ENCODE measurements at regions not wholly inside any gene's neighbourhood (a gene's known extent, or its start where the extent isn't known, plus 50 kb on each side); places are given as distances from the start of the nearest gene placed in this dataset.

GRCh38 chr13:82614086-82614485 lies 1268.2 kb downstream of the SLITRK1 start:
- H3K4me1 ChIP-seq (ENCODE audit: insufficient read depth), result no peaks in the 10 kb centered on the region
- no peak overlapping the region for H3K27ac ChIP-seq (ENCODE audit: low read depth)
- no peak for DNase-seq (ENCODE audit: extremely low spot score)
- 64% methylated on average over 2 of the region's 2 CpGs for WGBS
- no peak overlapping the region for H3K4me3 ChIP-seq (ENCODE audit: low read depth, low read length)
- H3K36me3 ChIP-seq (ENCODE audit: insufficient read depth), result no peaks in the 10 kb centered on the region

GRCh38 chr13:82606008-82606407 lies 1276.3 kb downstream of the SLITRK1 start:
- Histone ChIP-seq H3K4me3 (ENCODE audit: low read depth, low read length) (no peak overlapping the region), H3K4me1 (ENCODE audit: insufficient read depth) (no peaks in the 10 kb centered on the region), H3K36me3 (ENCODE audit: insufficient read depth) (no peaks in the 10 kb centered on the region), H3K27ac (ENCODE audit: low read depth) (no peak overlapping the region)
- 99% methylated on average over 1 of the region's 1 CpG for WGBS
- no peak for DNase-seq (ENCODE audit: extremely low spot score)

- DNase-seq (ENCODE audit: extremely low spot score), result no peak
- Histone ChIP-seq H3K36me3 (ENCODE audit: insufficient read depth) (no peaks in the 10 kb centered on the region), H3K4me1 (ENCODE audit: insufficient read depth) (no peaks in the 10 kb centered on the region), H3K4me3 (ENCODE audit: low read depth, low read length) (no peak overlapping the region), H3K27ac (ENCODE audit: low read depth) (no peak overlapping the region)
- whole genome bisulfite sequencing, result 37% methylated on average over 6 of the region's 6 CpGs
Observed at GRCh38 chr13:82597747-82598146, 1284.5 kb downstream of the SLITRK1 start.

- Histone ChIP-seq H3K4me1 (ENCODE audit: insufficient read depth) (no peaks in the 10 kb centered on the region), H3K27ac (ENCODE audit: low read depth) (no peak overlapping the region), H3K36me3 (ENCODE audit: insufficient read depth) (no peaks in the 10 kb centered on the region), H3K4me3 (ENCODE audit: low read depth, low read length) (no peak overlapping the region)
- WGBS, result 80% methylated on average over 1 of the region's 1 CpG
- DNase-seq (ENCODE audit: extremely low spot score), result no peak
Observed at GRCh38 chr13:82593239-82593638, 1289.0 kb downstream of the SLITRK1 start.

DNA sequence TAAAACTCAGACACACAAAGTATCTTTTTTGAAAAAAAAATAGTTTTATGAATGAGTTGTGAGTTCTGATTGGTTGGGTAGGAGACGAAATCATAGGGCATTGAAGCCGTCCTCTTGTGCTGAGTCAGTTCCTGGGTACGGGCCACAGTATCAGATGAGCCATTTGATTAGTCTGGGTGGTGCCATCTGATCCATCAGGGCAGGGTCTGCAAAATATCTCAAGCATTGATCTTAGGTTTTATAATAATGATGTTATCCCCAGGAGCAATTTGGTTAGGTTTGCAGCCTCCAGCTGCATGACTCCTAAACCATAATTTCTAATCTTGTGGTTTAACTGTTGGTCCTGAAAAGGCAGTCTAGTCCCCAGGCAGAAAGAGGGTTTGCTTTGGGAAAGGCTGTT lies 1310.6 kb downstream of the SLITRK1 start:
- no peak overlapping the region for H3K27ac ChIP-seq (ENCODE audit: low read depth)
- no peaks in the 10 kb centered on the region for H3K4me1 ChIP-seq (ENCODE audit: insufficient read depth)
- 49% methylated on average over 3 of the region's 3 CpGs for WGBS
- no peak overlapping the region for H3K4me3 ChIP-seq (ENCODE audit: low read depth, low read length)
- no peak for DNase-seq (ENCODE audit: extremely low spot score)
- H3K36me3 ChIP-seq (ENCODE audit: insufficient read depth), result no peaks in the 10 kb centered on the region

- H3K4me3 ChIP-seq (ENCODE audit: low read depth, low read length), result no peak overlapping the region
- DNase-seq (ENCODE audit: extremely low spot score), result no peak
- no peaks in the 10 kb centered on the region for H3K36me3 ChIP-seq (ENCODE audit: insufficient read depth)
- H3K27ac ChIP-seq (ENCODE audit: low read depth), result no peak overlapping the region
- H3K4me1 ChIP-seq (ENCODE audit: insufficient read depth), result no peaks in the 10 kb centered on the region
- WGBS, result 79% methylated on average over 1 of the region's 1 CpG
Observed at GRCh38 chr13:82569581-82569980, 1312.7 kb downstream of the SLITRK1 start.

- H3K36me3 ChIP-seq (ENCODE audit: insufficient read depth), result no peaks in the 10 kb centered on the region
Observed at GRCh38 chr13:82566864-82567263, 1315.4 kb downstream of the SLITRK1 start.

GRCh38 chr13:82565201-82565600 lies 1317.1 kb downstream of the SLITRK1 start:
- Histone ChIP-seq H3K4me3 (ENCODE audit: low read depth, low read length) (no peak overlapping the region), H3K27ac (ENCODE audit: low read depth) (no peak overlapping the region), H3K4me1 (ENCODE audit: insufficient read depth) (no peaks in the 10 kb centered on the region), H3K36me3 (ENCODE audit: insufficient read depth) (no peaks in the 10 kb centered on the region)
- DNase-seq (ENCODE audit: extremely low spot score), result no peak
- 78% methylated on average over 7 of the region's 7 CpGs for WGBS

More at GRCh38 chr13:82566864-82567263, 1315.4 kb downstream of the SLITRK1 start:
- H3K4me3 ChIP-seq (ENCODE audit: low read depth, low read length), result no peak overlapping the region
- no peak for DNase-seq (ENCODE audit: extremely low spot score)
- no peaks in the 10 kb centered on the region for H3K4me1 ChIP-seq (ENCODE audit: insufficient read depth)
- 87% methylated on average over 5 of the region's 5 CpGs for WGBS
- H3K27ac ChIP-seq (ENCODE audit: low read depth), result no peak overlapping the region

DNA sequence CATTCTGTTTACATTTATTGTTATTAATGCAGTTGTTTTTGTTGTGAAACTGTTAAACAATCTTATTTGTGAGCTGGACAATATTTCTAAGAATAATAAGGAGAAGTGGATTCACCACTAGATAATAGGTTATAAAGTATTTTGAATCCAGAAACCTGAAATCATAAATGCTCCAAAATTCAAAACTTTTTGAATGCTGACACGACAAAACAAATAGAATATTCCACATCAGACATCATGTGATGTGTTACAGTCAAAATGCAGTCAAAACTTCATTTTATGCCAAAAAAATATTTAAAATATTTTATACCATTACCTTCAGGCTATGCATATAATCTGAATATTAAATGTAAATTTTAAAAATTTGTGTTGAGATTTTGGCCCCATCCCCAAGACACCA lies 1321.4 kb downstream of the SLITRK1 start:
- no peaks in the 10 kb centered on the region for H3K36me3 ChIP-seq (ENCODE audit: insufficient read depth)
- H3K4me3 ChIP-seq (ENCODE audit: low read depth, low read length), result no peak overlapping the region
- no peak for DNase-seq (ENCODE audit: extremely low spot score)
- H3K4me1 ChIP-seq (ENCODE audit: insufficient read depth), result no peaks in the 10 kb centered on the region
- 76% methylated on average over 1 of the region's 1 CpG for WGBS
- no peak overlapping the region for H3K27ac ChIP-seq (ENCODE audit: low read depth)

DNA sequence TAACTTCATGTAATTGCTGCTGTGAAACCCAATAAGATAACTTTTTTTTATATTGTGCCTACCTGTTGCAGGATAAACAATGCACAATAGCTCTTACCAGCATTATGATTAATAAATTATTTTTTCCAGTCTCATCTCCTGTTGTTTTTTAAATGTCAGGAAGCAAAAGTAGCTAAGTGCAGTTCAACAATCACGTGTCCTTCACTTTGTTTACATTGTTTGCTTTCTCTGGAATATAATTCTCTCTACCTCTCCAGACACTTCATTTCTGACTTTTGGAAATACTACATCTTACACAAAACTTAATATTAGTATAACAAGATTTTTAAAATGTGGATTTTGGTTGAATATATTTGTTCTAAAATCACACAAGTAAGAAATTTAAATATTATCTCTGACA lies 1359.4 kb downstream of the SLITRK1 start:
- H3K4me3 ChIP-seq (ENCODE audit: low read depth, low read length), result no peak overlapping the region
- no peaks in the 10 kb centered on the region for H3K4me1 ChIP-seq (ENCODE audit: insufficient read depth)
- 18% methylated on average over 1 of the region's 1 CpG for WGBS
- H3K36me3 ChIP-seq (ENCODE audit: insufficient read depth), result no peaks in the 10 kb centered on the region
- no peak for DNase-seq (ENCODE audit: extremely low spot score)
- H3K27ac ChIP-seq (ENCODE audit: low read depth), result no peak overlapping the region

- H3K4me3 ChIP-seq (ENCODE audit: low read depth, low read length), result no peak overlapping the region
Observed at GRCh38 chr13:82506805-82507414, 1375.4 kb downstream of the SLITRK1 start.

DNA sequence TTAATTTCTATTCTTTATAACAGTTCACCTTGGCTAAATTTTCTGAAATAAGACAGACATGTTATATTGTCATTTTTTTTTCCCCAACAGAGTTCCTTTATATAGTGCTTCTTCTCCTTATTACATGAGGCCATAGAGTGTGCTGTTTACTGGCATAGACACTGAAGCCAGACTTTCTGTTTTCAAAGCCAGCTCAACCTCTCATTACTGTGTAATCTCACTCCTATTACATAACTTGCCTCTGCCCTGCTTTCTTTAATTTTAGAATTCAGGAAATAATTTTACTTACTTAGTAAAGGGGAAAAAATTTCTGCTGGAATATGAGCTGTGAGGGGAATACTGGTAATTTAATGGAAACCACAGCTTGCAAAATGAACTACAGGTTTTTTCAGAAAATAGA lies 1380.4 kb downstream of the SLITRK1 start:
- Histone ChIP-seq H3K4me1 (ENCODE audit: insufficient read depth) (no peaks in the 10 kb centered on the region), H3K4me3 (ENCODE audit: low read depth, low read length) (no peak overlapping the region), H3K27ac (ENCODE audit: low read depth) (no peak overlapping the region), H3K36me3 (ENCODE audit: insufficient read depth) (no peaks in the 10 kb centered on the region)
- DNase-seq (ENCODE audit: extremely low spot score), result no peak

More at GRCh38 chr13:82506805-82507414, 1375.4 kb downstream of the SLITRK1 start:
- no peak overlapping the region for H3K27ac ChIP-seq (ENCODE audit: low read depth)
- no peak for DNase-seq (ENCODE audit: extremely low spot score)
- H3K4me1 ChIP-seq (ENCODE audit: insufficient read depth), result no peaks in the 10 kb centered on the region
- no peaks in the 10 kb centered on the region for H3K36me3 ChIP-seq (ENCODE audit: insufficient read depth)
- WGBS, result 61% methylated on average over 1 of the region's 1 CpG

DNA sequence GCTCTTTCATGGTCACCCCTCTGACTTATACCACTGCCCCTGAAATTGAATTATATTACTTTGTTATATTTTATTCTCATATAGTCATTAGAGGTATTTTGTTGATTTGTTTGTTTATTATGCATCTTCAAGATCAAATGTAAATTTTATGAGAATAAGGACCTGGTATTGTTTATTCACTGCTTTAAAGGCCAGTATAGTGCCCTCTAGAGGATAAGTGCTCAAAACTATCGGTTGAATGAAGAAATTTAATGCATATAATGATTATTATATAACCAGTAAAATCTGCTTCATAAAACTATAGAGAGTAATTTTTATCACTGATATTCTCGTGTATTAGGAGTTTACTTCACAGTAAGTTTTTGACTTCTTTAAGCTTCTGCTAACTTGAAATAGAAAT lies 1401.9 kb downstream of the SLITRK1 start:
- Histone ChIP-seq H3K36me3 (ENCODE audit: insufficient read depth) (no peaks in the 10 kb centered on the region), H3K27ac (ENCODE audit: low read depth) (no peak overlapping the region), H3K4me1 (ENCODE audit: insufficient read depth) (no peaks in the 10 kb centered on the region), H3K4me3 (ENCODE audit: low read depth, low read length) (no peak overlapping the region)
- WGBS, result 37% methylated on average over 2 of the region's 2 CpGs
- no peak for DNase-seq (ENCODE audit: extremely low spot score)

GRCh38 chr13:82477436-82477835 lies 1404.8 kb downstream of the SLITRK1 start:
- no peak overlapping the region for H3K4me3 ChIP-seq (ENCODE audit: low read depth, low read length)
- no peaks in the 10 kb centered on the region for H3K36me3 ChIP-seq (ENCODE audit: insufficient read depth)
- 54% methylated on average over 1 of the region's 1 CpG for WGBS
- H3K4me1 ChIP-seq (ENCODE audit: insufficient read depth), result no peaks in the 10 kb centered on the region
- DNase-seq (ENCODE audit: extremely low spot score), result no peak
- no peak overlapping the region for H3K27ac ChIP-seq (ENCODE audit: low read depth)

DNA sequence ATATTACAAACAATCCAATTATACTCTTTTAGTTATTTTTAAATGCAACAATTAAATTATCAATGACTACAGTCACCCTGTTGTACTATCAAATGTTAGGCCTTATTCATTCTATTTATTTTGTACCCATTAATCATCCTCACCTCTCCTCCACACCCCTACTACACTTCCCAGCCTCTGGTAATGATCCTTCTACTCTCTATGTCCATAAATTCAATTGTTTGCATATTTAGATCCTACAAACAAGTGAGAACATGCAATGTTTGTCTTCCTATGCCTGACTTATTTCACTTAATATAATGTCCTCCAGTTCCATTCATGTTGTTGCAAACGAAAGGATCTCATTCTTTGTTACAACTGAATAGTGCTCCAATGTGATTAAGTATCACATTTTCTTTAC lies 1414.6 kb downstream of the SLITRK1 start:
- DNase-seq (ENCODE audit: extremely low spot score), result no peak
- Histone ChIP-seq H3K36me3 (ENCODE audit: insufficient read depth) (no peaks in the 10 kb centered on the region), H3K4me1 (ENCODE audit: insufficient read depth) (no peaks in the 10 kb centered on the region), H3K27ac (ENCODE audit: low read depth) (no peak overlapping the region), H3K4me3 (ENCODE audit: low read depth, low read length) (no peak overlapping the region)
- 75% methylated on average over 1 of the region's 1 CpG for WGBS
